GM23338 (cell line): ENCODE measurements at regions not wholly inside any gene's neighbourhood (a gene's known extent, or its start where the extent isn't known, plus 50 kb on each side); places are given as distances from the start of the nearest gene placed in this dataset.

ENCODE experiments used
- CREB1 ChIP-seq: fragments of 250-450 bp; sonication (Bioruptor Pico); IDR thresholded peaks from 2 replicates; pipeline ENCODE4 v1.5.0; 2020; ENCODE audit warnings: low read depth, mild to moderate bottlenecking, moderate library complexity
- EZH2 ChIP-seq: fragments of 200-600 bp; sonication (generic); IDR thresholded peaks from one replicate; pipeline ENCODE4 v1.8.0; 2017; ENCODE audit warnings: antibody characterized with exemption, mild to moderate bottlenecking, low read depth; ENCODE audit not compliant: unreplicated experiment
- EZH2phosphoT487 ChIP-seq: fragments of 200-600 bp; sonication (generic); IDR thresholded peaks from one replicate; pipeline ENCODE4 v1.8.1; 2018; ENCODE audit warnings: antibody characterized with exemption; ENCODE audit not compliant: unreplicated experiment
- JUNB ChIP-seq: IDR thresholded peaks from one replicate; pipeline ENCODE4 v1.6.1; 2016; ENCODE audit warnings: antibody characterized with exemption; ENCODE audit not compliant: unreplicated experiment
- NANOG ChIP-seq: IDR thresholded peaks from 2 replicates; pipeline ENCODE4 v1.6.1; 2016; ENCODE audit warnings: antibody characterized with exemption, borderline replicate concordance
- POLR2AphosphoS5 ChIP-seq: IDR thresholded peaks from 2 replicates; pipeline ENCODE4 v1.6.1; 2016; ENCODE audit warnings: antibody characterized with exemption, low read depth
- STAT1 ChIP-seq: IDR thresholded peaks from one replicate; pipeline ENCODE4 v1.6.1; 2016; ENCODE audit warnings: antibody characterized with exemption; ENCODE audit not compliant: unreplicated experiment
- ZNF114 ChIP-seq: fragments of 250-450 bp; sonication (Bioruptor Pico); IDR thresholded peaks from 2 replicates; pipeline ENCODE4 v1.5.0; 2020; ENCODE audit warnings: mild to moderate bottlenecking, moderate library complexity
- ZNF331 ChIP-seq: fragments of 250-450 bp; sonication (Bioruptor Pico); IDR thresholded peaks from 2 replicates; pipeline ENCODE4 v1.5.0; 2020; ENCODE audit warnings: low read depth, mild to moderate bottlenecking, moderate library complexity
- TF ChIP-seq, protein P1 (sequence below), 2 experiments: fragments of 200-600 bp in 1 of 2; sonication (generic) in 1 of 2; conservative IDR thresholded peaks; 2 replicates each; pipeline versions ENCODE4 v1.5.1 to v1.6.1; 2016 to 2017; ENCODE audit warnings: antibody characterized with exemption in 2 of 2, low read depth in 2 of 2, mild to moderate bottlenecking in 2 of 2, moderate library complexity in 1 of 2
- TF ChIP-seq, protein P2 (sequence below): IDR thresholded peaks from one replicate; pipeline ENCODE4 v1.6.1; 2018; ENCODE audit warnings: antibody characterized with exemption; ENCODE audit not compliant: unreplicated experiment
- TF ChIP-seq, protein P3 (sequence below): fragments of 250-450 bp; sonication (Bioruptor Pico); IDR thresholded peaks from 2 replicates; pipeline ENCODE4 v1.5.0; 2020; ENCODE audit warnings: mild to moderate bottlenecking, moderate library complexity

DNA sequence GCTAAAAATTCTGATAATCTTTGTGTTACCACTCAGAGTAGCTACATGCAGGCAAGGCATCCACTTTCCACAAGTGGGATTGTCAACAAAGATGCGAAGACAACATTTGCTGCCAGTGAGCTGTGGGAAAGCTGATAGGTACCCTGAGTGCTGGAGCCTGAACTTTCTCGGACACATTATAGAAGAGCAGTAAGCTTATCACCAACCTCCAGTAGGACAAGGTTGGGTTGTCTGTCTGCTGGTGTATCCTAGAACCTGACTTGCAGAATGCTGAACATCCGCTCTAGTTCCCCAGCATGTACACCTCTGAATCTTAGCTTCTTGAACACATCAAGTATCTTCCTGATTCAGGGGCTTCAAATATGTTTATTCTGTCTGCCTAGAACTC is 103.8 kb upstream of the PPM1H start:
- no peak for TF ChIP-seq POLR2AphosphoS5
- TF ChIP-seq, protein P1, sequence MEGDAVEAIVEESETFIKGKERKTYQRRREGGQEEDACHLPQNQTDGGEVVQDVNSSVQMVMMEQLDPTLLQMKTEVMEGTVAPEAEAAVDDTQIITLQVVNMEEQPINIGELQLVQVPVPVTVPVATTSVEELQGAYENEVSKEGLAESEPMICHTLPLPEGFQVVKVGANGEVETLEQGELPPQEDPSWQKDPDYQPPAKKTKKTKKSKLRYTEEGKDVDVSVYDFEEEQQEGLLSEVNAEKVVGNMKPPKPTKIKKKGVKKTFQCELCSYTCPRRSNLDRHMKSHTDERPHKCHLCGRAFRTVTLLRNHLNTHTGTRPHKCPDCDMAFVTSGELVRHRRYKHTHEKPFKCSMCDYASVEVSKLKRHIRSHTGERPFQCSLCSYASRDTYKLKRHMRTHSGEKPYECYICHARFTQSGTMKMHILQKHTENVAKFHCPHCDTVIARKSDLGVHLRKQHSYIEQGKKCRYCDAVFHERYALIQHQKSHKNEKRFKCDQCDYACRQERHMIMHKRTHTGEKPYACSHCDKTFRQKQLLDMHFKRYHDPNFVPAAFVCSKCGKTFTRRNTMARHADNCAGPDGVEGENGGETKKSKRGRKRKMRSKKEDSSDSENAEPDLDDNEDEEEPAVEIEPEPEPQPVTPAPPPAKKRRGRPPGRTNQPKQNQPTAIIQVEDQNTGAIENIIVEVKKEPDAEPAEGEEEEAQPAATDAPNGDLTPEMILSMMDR (conservative IDR thresholded peaks at IDR 0.05; ENCODE audit: low read depth in 2 of 2), result no peak
- no peak for TF ChIP-seq EZH2
- TF ChIP-seq, protein P2, sequence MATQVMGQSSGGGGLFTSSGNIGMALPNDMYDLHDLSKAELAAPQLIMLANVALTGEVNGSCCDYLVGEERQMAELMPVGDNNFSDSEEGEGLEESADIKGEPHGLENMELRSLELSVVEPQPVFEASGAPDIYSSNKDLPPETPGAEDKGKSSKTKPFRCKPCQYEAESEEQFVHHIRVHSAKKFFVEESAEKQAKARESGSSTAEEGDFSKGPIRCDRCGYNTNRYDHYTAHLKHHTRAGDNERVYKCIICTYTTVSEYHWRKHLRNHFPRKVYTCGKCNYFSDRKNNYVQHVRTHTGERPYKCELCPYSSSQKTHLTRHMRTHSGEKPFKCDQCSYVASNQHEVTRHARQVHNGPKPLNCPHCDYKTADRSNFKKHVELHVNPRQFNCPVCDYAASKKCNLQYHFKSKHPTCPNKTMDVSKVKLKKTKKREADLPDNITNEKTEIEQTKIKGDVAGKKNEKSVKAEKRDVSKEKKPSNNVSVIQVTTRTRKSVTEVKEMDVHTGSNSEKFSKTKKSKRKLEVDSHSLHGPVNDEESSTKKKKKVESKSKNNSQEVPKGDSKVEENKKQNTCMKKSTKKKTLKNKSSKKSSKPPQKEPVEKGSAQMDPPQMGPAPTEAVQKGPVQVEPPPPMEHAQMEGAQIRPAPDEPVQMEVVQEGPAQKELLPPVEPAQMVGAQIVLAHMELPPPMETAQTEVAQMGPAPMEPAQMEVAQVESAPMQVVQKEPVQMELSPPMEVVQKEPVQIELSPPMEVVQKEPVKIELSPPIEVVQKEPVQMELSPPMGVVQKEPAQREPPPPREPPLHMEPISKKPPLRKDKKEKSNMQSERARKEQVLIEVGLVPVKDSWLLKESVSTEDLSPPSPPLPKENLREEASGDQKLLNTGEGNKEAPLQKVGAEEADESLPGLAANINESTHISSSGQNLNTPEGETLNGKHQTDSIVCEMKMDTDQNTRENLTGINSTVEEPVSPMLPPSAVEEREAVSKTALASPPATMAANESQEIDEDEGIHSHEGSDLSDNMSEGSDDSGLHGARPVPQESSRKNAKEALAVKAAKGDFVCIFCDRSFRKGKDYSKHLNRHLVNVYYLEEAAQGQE, result no peak
- no peak for TF ChIP-seq CREB1 (CRISPR knock-in tag)
- no peak for TF ChIP-seq NANOG
- no peak for TF ChIP-seq EZH2phosphoT487
- no peak for TF ChIP-seq JUNB
- TF ChIP-seq STAT1, result no peak
- TF ChIP-seq ZNF114 (CRISPR knock-in tag), result no peak
- no peak for TF ChIP-seq ZNF331 (CRISPR knock-in tag)
- TF ChIP-seq, protein P3, sequence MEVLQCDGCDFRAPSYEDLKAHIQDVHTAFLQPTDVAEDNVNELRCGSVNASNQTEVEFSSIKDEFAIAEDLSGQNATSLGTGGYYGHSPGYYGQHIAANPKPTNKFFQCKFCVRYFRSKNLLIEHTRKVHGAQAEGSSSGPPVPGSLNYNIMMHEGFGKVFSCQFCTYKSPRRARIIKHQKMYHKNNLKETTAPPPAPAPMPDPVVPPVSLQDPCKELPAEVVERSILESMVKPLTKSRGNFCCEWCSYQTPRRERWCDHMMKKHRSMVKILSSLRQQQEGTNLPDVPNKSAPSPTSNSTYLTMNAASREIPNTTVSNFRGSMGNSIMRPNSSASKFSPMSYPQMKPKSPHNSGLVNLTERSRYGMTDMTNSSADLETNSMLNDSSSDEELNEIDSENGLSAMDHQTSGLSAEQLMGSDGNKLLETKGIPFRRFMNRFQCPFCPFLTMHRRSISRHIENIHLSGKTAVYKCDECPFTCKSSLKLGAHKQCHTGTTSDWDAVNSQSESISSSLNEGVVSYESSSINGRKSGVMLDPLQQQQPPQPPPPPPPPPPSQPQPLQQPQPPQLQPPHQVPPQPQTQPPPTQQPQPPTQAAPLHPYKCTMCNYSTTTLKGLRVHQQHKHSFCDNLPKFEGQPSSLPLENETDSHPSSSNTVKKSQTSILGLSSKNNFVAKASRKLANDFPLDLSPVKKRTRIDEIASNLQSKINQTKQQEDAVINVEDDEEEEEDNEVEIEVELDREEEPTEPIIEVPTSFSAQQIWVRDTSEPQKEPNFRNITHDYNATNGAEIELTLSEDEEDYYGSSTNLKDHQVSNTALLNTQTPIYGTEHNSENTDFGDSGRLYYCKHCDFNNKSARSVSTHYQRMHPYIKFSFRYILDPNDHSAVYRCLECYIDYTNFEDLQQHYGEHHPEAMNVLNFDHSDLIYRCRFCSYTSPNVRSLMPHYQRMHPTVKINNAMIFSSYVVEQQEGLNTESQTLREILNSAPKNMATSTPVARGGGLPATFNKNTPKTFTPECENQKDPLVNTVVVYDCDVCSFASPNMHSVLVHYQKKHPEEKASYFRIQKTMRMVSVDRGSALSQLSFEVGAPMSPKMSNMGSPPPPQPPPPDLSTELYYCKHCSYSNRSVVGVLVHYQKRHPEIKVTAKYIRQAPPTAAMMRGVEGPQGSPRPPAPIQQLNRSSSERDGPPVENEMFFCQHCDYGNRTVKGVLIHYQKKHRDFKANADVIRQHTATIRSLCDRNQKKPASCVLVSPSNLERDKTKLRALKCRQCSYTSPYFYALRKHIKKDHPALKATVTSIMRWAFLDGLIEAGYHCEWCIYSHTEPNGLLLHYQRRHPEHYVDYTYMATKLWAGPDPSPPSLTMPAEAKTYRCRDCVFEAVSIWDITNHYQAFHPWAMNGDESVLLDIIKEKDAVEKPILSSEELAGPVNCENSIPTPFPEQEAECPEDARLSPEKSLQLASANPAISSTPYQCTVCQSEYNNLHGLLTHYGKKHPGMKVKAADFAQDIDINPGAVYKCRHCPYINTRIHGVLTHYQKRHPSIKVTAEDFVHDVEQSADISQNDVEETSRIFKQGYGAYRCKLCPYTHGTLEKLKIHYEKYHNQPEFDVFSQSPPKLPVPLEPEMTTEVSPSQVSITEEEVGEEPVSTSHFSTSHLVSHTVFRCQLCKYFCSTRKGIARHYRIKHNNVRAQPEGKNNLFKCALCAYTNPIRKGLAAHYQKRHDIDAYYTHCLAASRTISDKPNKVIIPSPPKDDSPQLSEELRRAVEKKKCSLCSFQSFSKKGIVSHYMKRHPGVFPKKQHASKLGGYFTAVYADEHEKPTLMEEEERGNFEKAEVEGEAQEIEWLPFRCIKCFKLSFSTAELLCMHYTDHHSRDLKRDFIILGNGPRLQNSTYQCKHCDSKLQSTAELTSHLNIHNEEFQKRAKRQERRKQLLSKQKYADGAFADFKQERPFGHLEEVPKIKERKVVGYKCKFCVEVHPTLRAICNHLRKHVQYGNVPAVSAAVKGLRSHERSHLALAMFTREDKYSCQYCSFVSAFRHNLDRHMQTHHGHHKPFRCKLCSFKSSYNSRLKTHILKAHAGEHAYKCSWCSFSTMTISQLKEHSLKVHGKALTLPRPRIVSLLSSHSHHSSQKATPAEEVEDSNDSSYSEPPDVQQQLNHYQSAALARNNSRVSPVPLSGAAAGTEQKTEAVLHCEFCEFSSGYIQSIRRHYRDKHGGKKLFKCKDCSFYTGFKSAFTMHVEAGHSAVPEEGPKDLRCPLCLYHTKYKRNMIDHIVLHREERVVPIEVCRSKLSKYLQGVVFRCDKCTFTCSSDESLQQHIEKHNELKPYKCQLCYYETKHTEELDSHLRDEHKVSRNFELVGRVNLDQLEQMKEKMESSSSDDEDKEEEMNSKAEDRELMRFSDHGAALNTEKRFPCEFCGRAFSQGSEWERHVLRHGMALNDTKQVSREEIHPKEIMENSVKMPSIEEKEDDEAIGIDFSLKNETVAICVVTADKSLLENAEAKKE (CRISPR knock-in tag), result no peak
